GM18870 (cell line): ENCODE measurements at regions not wholly inside any gene's neighbourhood (a gene's known extent, or its start where the extent isn't known, plus 50 kb on each side); places are given as distances from the start of the nearest gene placed in this dataset.
A peak's percentile ranks its signal among the peaks of the same experiment; 100 is the strongest.
"Not testable (repeated sequence)": the region's sequence is repeated elsewhere in the genome, so short reads cannot be mapped to it uniquely, and the experiment has no call there.

Experiments used
- ATAC-seq: cut with Tn5 transposase; IDR thresholded peaks from one replicate; pipeline ENCODE4 v1.9.1; 2021; ENCODE audit warnings: moderate library complexity; ENCODE audit not compliant: unreplicated experiment

DNA sequence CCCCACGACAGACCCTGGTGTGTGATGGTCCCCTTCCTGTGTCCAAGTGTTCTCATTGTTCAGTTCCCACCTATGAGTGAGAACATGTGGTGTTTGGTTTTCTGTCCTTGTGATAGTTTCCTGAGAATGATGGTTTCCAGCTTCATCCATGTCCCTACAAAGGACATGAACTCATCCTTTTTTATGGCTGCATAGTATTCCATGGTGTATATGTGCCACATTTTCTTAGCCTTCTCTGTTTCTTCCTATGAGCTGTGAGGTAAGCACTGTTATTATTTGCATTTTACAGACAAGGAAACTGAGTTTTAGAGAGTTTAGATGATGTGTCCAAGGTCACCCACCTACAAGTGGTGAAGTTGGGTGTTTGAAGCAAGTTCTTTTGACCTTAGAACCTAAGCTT is 51.1 kb upstream of the BNC1 start:
- ATAC-seq: not testable (repeated sequence)

DNA sequence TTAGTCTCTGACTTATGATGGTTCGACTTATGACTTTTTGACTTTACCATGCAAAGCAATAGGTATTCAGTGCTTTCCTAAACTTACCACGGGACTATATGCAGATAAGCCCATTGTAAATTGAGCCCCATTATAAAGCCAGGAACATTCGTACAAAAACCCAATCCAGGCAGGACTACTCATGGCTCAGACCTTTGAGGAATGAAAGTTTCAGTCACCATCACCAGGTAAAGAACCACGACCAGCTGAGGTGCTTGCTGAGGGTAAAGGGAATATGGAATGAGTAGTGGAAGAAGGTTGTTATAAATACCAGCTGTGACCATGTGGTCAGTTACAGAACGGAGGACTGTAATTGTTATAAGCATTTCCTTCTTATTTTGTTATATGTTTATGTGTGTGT is 54.9 kb upstream of the BNC1 start:
- ATAC-seq: no peak

DNA sequence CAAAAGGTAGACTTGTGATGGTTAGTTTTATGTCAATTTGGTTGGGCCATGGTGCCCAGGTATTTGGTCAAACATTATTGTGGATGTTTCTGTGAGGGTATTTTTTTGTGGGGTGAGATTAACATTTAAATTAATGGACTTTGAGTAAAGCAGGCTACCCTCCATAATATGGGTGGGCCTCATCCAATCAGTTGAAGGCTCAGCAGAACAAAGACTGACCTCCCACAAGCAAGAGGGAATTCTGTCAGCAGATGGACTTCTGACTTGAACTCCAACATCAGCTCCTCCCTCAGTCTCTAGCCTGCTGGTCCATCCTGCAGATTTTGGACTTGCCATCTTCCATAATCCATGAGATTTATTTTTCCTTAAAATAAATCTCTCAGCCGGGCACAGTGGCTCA is 55.6 kb upstream of the BNC1 start:
- ATAC-seq: no peak

DNA sequence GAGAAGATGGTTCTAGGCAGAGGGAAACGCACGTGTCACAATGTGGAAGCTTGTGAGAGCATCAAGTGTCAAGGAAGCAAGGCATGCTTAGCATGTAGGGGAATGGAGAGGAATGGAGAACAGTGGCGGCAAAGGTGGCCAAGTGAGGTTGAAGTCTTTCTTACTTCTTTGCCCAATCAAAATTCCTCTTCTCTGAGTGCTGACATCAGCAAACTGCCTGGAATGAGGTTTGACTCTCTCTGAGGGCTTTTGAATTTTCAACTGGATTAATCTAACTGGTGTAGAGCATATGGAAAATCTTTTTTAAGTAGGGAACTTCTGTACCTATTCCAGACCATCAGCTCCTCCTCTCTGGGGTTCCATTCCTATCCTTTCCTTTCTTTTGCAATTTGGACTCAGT is 61.9 kb upstream of the BNC1 start:
- no peak for ATAC-seq

DNA sequence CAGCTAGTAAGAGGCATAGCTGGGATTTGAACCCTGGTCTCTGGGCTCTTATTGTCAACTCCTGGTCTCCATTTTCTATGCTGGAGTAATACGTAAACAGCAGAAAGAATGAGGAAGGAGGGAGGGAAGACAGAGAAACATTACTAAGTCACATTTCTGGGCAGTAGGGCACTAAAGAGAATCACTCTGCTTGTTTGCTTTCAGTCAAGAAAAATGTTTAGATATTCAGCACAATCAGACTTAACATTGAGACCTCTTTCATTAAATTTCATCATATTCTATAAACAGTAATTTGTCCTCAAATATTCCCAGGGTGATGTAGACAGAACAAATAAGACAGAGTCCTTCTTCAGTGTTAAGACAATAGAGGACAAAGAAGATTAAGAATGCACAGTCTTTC is 67.7 kb upstream of the BNC1 start:
- no peak for ATAC-seq

DNA sequence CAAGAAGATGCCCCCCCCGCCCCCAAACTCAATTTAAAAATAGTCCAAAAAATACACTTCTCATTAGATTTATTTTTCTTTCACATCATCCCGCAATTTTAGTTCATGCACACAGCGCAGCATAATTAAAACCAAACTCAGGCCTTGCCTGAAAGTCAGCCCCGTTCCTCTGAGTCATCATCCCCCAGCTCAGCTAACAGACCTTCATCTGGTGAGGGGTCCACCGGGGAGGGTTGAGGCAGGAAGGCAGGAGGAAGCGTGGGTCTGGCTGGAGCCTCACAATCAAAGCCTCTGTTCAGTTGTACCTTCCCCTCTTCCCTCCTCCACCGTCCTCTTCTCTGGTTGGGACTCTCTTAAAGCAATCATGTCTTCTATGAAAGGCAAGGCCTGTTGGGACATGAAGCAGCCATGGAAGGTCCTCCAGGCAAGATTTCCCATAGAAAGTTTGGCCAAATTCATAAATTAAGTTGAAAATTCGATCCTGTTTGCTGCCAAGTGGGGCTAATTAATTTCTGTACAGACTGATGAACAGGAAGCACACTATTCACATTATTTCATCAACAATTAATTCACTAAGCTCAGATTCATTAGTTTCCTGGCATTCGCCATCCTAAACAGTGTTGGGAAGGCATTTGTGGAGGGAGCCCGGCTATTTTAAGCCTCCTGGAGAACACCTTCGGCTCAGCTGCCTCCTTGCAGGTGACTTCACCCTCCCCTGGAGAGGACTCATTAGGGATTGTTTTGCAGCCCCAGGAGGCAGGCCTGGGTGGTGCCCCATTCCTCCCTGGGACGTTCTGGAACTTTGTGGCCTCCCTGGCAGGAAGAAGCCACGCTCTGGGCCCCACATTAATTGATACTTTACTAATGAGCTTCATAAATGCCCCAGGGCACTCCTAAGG is 72.3 kb upstream of the BNC1 start:
- ATAC-seq: no peak

DNA sequence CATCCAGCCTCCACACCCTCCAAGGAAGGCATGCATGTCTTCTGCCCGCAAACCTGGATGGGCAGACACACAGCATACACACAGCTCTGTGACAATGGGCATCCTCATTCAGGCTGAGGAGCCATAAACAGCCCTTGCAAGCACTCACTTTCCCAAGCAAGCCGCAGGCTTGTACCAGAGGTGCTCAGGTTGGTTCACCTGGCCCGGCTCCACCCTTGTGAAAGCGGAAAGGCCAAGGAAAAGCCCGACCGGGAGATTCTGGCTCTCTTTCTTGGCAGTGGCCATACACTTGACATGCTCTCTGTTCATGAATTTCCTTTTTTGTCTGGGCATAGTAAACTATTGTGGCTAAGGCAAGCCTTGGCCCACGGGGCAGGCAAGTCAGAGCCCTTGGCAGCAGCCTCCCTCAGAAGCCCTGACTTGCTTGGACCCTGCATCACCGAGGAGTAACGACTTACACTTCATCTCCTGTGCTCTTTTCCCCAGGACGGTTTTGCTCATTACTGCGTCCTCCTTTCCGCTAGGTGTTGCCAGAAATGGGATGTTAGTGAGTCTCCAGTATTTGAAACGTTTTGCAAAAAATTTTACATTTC is 74.6 kb upstream of the BNC1 start:
- ATAC-seq: no peak

DNA sequence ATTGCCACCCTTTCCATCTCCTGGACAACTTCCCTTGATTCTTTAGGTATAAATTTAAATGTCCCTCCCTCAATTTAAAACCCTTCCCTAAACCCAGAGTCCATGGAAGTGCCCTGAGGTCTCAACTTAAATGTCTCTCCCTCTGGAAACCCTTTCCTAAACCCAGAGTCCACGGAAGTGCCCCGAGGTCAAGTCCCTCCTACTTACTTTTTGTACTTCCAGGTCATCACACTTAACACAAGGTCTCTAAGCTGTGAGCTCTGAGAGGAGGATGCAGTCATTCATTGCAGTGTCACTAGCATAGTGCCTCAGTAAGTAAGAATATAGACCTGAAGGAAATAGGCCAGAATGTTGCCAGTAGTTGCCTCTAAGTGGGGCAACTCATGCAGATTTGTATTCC is 78.2 kb upstream of the BNC1 start:
- no peak for ATAC-seq

DNA sequence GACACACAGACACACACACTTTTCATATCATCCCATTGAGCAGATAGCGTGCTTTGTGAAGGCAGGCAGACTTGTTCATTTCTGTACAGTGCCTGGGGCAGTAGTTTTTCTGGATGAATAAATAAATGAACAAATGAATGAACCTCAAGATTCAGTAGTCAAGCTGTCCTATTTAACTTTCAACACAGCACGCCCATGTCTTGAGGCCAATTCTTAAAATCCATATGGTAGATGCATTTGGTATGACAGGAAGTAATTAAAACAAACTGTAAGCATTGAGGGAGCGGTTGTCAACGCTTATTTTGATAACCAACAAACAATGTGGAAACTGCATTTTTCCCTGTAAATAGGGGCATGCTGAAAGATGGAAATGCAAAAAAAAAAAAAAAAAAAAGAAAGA is 80.0 kb upstream of the BNC1 start:
- no peak for ATAC-seq

DNA sequence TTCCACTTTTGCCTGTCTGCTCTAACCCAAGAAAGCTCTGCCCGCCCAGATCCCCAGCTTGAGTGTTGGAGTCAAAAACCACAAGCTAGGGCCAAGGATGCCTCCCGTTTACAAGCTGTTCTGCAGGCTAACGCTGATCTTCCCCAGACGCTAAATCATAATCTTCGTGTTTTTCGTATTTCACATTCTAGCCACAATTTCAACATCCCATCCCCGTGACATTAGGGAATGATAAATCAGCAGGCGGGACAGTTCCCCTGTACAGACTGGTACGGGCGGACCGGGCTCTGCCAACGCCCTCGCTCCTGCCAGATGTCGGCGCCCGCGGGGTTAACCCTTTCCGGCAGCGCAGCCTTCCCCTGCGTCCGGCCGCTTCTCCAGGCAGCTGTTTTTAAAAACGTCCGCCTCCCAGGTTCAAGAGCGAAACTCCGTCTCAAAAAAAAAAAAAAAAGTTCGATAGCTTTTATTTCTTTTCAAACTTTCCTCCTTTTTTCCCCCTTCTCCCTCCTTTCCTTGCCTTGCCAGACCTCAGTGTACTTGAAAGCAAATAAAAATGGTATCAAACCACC is 81.0 kb upstream of the BNC1 start:
- ATAC-seq: no peak

DNA sequence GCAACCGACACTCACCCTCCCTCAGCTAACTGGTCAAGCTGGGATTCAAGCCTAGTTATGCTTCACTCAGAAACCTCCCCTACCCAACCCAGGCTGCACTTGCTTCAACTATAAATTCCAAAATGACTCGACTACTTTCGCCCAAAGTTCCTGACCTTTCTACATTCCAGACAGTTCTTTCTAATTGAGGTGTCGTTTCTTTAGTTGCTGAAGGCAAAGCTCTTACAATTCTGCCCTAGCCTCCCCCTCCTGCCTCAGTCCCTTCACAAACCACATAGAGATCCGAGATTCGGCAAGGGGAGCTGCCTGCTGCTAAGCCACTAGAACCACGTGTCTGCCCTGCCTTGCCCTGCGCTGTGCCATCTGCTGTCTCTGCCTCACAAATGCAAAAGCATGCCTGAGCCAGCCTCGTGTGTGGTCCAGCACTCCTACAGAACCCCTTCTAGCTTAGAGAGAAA is 74.7 kb upstream of the SH3GL3 start:
- no peak for ATAC-seq

DNA sequence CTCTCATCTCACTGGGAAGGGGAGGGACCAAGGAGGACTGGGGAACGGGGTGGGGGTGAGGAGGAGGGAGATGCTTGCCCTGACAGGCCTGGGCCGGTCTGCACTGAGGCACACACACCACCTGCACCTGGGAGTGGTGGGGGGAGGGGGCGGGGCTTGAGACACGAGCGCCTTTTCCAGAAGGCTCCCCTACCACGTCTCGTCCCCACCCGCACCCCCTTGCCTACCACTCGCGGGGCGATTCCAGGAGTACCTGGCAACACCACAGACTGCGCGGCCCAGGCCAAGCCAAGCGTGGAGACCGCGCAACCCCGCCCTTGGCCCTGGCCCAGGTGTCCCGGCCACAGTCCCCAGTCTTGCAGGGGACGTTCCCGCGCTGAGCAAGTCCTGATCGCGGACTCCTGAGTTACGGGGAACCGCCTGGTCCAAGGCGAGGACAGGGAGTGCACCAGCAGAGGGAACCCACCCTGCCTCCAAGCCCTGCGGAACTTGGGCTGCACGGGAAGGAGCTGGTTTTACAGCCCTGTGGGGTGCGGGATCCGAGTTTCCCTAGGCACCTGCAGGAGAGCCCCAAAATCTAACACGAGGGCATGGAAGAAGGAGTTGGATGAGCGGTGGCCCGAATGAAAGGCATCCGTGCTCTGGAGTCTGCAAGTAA is 68.1 kb upstream of the SH3GL3 start:
- no peak for ATAC-seq

DNA sequence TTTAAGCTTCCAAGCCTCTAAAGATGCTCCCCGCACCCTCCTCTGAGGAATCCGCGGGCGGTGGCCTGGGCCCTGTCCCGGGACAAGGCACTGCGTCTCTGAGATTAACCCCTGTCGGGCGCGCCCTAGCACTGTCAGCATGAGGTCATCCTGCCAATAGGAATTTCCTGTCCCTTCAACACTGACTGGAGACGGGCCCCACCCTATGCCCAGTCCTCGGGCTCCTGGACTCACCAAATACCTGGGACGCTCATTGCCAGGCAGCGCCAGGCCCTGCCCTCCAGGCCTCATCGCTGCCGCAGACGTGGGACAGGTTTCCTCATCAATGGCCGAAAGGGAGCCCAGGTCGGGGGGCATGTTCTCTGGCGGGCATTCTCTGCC is 67.6 kb upstream of the SH3GL3 start:
- ATAC-seq: no peak

DNA sequence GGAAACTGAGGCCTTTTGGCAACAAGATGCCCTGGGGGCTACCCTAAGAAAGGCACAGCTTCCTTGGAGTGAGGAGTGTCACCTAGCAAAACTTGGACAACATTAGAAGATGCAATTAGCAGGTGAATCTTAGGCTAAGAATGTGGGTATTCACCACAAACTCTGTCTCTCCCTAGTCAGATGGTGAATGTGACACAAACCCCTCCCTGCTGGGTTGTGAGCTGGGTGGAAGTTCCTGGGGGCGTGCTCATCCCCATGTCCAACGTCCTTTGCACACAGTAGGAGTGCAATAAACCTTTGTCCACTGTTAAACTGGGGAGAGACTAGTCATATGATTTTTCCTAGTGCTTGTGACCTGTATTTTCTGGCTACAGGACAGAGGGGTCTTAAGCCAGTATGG is 67.1 kb upstream of the SH3GL3 start:
- ATAC-seq: no peak

DNA sequence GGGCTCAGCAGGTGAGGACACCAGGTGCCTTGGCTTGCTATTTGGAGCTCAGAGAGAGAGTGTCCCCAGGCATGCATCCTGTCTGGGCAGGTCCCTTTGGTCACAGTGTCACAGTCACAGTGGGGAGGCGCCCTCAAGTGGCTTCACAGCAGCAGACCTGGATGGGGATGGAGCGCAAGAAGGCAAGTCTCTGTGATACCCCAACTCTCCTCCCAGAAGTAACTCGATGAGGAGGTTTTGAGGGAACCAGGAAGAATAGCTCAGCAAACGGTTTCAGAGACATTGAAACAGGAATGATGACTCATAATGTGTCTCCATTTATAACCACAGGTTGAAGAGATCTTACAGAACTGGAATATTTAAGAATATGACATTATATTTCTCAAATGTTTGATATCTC is 66.5 kb upstream of the SH3GL3 start:
- ATAC-seq: peak; percentile 69

DNA sequence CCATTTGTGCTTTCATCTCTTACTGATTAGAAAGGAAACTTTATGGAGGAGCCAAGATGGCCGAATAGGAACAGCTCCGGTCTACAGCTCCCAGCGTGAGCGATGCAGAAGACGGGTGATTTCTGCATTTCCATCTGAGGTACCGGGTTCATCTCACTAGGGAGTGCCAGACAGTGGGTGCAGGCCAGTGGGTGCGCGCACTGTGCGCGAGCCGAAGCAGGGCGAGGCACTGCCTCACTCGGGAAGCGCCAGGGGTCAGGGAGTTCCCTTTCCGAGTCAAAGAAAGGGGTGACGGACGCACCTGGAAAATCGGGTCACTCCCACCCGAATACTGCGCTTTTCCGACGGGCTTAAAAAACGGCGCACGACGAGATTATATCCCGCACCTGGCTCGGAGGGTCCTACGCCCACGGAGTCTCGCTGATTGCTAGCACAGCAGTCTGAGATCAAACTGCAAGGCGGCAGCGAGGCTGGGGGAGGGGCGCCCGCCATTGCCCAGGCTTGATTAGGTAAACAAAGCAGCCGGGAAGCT is 63.5 kb upstream of the SH3GL3 start:
- ATAC-seq: not testable (repeated sequence)

DNA sequence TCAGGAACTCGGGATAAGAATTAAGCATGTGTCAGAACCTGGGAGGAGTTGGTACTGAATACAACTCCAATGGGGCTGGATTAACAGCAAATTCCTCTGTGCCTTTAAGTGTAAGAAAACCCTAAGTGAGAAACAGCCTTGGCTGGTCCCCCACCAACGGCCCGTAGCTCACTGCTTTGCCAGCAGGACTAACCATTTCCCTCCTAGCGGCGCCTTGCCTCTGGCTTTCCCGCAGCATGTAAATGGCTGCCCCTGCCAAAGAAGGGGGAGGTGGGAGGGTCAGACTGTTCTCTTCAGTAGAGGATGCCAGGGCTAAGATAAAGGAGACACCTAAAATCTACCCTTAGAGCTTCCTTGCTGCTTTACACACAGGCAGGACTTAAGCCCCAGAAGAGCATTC is 51.0 kb upstream of the SH3GL3 start:
- no peak for ATAC-seq
